Panc1 (cell line): ENCODE measurements at regions not wholly inside any gene's neighbourhood (a gene's known extent, or its start where the extent isn't known, plus 50 kb on each side); places are given as distances from the start of the nearest gene placed in this dataset.

Experiments used
- ATAC-seq: fragments of 200-7000 bp; cut with Tn5 transposase; 2 replicates; pipeline ENCODE4 v1.9.1; 2020; ENCODE audit warnings: mild to moderate bottlenecking, moderate library complexity
- BruUV-seq: library from RNA; stranded (reverse); fragments of 400-500 nt; replicated peaks from 2 replicates; lab custom pipeline; 2021; lab: Mats Ljungman, UMichigan
- CTCF ChIA-PET: fragments of 300-600 bp; sonication (Branson Sonifier 250); formaldehyde crosslinking; loops from one replicate; lab custom pipeline; 2022; ENCODE audit warnings: antibody characterized with exemption; lab: Charles Lee
- POLR2A ChIA-PET: fragments of 300-600 bp; sonication (Branson Sonifier 250); formaldehyde crosslinking; loops from one replicate; lab custom pipeline; 2022; ENCODE audit warnings: antibody characterized with exemption; lab: Charles Lee
- DNase-seq: peaks from one replicate; pipeline ENCODE4 v3.0.0-alpha.2; 2010; ENCODE audit warnings: low read depth, low spot score
- H3K27ac ChIP-seq: 2 replicates; pipeline ENCODE4 v1.5.1; 2011; ENCODE audit warnings: mild to moderate bottlenecking, low read length, inconsistent platforms
- H3K27me3 ChIP-seq: fragments of 200-500 bp; sonication (Bioruptor generic); 2 replicates; pipeline ENCODE4 v1.6.0; 2014; ENCODE audit warnings: low read length, inconsistent platforms; ENCODE audit not compliant: control insufficient read depth, insufficient read depth
- H3K36me3 ChIP-seq: fragments of 200-500 bp; sonication (Bioruptor generic); 2 replicates; pipeline ENCODE4 v1.5.1; 2014; ENCODE audit warnings: inconsistent platforms, mild to moderate bottlenecking, low read length, moderate library complexity; ENCODE audit not compliant: control insufficient read depth, insufficient read depth
- H3K4me1 ChIP-seq: 2 replicates; pipeline ENCODE4 v1.5.1; 2011; ENCODE audit warnings: inconsistent platforms, mild to moderate bottlenecking, low read length, moderate library complexity; ENCODE audit not compliant: control insufficient read depth, insufficient read depth
- H3K4me3 ChIP-seq, 2 experiments: 2 replicates each; pipeline ENCODE4 v1.5.1; 2011 to 2012; ENCODE audit warnings: low read depth in 2 of 2, low read length in 2 of 2, mild to moderate bottlenecking in 2 of 2, inconsistent platforms in 1 of 2, moderate library complexity in 1 of 2
- H3K9me3 ChIP-seq: fragments of 200-500 bp; sonication (Bioruptor generic); 2 replicates; pipeline ENCODE4 v1.5.1; 2014; ENCODE audit warnings: low read depth, mild to moderate bottlenecking, inconsistent platforms, low read length, moderate library complexity; ENCODE audit not compliant: control insufficient read depth, insufficient read depth
- CTCF ChIP-seq: fragments of 450-650 bp; IDR thresholded peaks from 2 replicates; pipeline ENCODE4 v1.5.1; 2017; ENCODE audit warnings: mild to moderate bottlenecking
- POLR2AphosphoS5 ChIP-seq: IDR thresholded peaks from 2 replicates; pipeline ENCODE4 v1.6.1; 2012; ENCODE audit warnings: mild to moderate bottlenecking, low read depth, low read length, moderate library complexity
- REST ChIP-seq, 2 experiments: IDR thresholded peaks; 2 replicates each; pipeline ENCODE4 v1.6.1; 2011 to 2012; ENCODE audit warnings: low read depth in 2 of 2, control low read depth in 1 of 2, low read length in 1 of 2, mild to moderate bottlenecking in 1 of 2, moderate library complexity in 1 of 2; ENCODE audit not compliant: insufficient read depth in 1 of 2
- SIN3A ChIP-seq: IDR thresholded peaks from 2 replicates; pipeline ENCODE4 v1.6.1; 2012; ENCODE audit warnings: low read depth, mild to moderate bottlenecking, low read length, moderate library complexity, borderline replicate concordance; ENCODE audit not compliant: insufficient read depth
- TCF7L2 ChIP-seq: IDR thresholded peaks from 2 replicates; pipeline ENCODE4 v1.6.1; 2011; ENCODE audit warnings: mild to moderate bottlenecking, low read depth, low read length, inconsistent platforms
- in situ Hi-C: cut with HindIII; loops from 2 replicates; pipeline ENCODE4 v1.10.0; 2016; ENCODE audit warnings: low sequenced_read_pairs, low pct_unique_long_range_greater_than_20kb
- intact Hi-C: fragments of 100-400 bp; cut with micrococcal nuclease; formaldehyde crosslinking; loops from one replicate; pipeline ENCODE4 v1.10.0; 2022; ENCODE audit not compliant: unreplicated experiment

- Histone ChIP-seq H3K27me3 (no peaks in the 10 kb centered on the region), H3K4me3 (no peak overlapping the region), H3K36me3 (no peaks in the 10 kb centered on the region), H3K4me1 (no peaks in the 10 kb centered on the region; the same call in 1 of the 2 replicates), H3K27ac (no peak overlapping the region), H3K9me3 (no peaks in the 10 kb centered on the region)
- no TSS peak for BruUV-seq
- DNase-seq (no peak), ATAC-seq (no peak)
- ChIA-PET POLR2A (no interaction called here), CTCF (no interaction called here)
- in situ Hi-C loops (no loop called here), intact Hi-C loops (no loop called here)
- TF ChIP-seq POLR2AphosphoS5, result no peak
- TF ChIP-seq REST (IDR thresholded peaks at IDR 0.05; ENCODE audit: insufficient read depth in 1 of 2, low read depth in 2 of 2, low read length in 1 of 2), result no peak
- no peak for TF ChIP-seq CTCF
- no peak for TF ChIP-seq TCF7L2
- TF ChIP-seq SIN3A, result no peak
Observed at GRCh38 chr13:99071211-99071610, 93.3 kb upstream of the DOCK9 start.

GRCh38 chr13:99071666-99072065, 93.8 kb upstream of the DOCK9 start:
- TF ChIP-seq TCF7L2 (no peak), REST (IDR thresholded peaks at IDR 0.05; ENCODE audit: insufficient read depth in 1 of 2, low read depth in 2 of 2, low read length in 1 of 2) (no peak), CTCF (no peak), POLR2AphosphoS5 (no peak), SIN3A (no peak)
- no peak overlapping the region for H3K27ac ChIP-seq
- CTCF ChIA-PET, result no interaction called here
- POLR2A ChIA-PET, result no interaction called here
- DNase-seq, result no peak
- ATAC-seq, result no peak
- BruUV-seq, result no TSS peak
- no peaks in the 10 kb centered on the region; the same call in 1 of the 2 replicates for H3K4me1 ChIP-seq
- H3K4me3 ChIP-seq, result no peak overlapping the region
- no peaks in the 10 kb centered on the region for H3K9me3 ChIP-seq
- in situ Hi-C loops (no loop called here), intact Hi-C loops (no loop called here)
- no peaks in the 10 kb centered on the region for H3K36me3 ChIP-seq
- no peaks in the 10 kb centered on the region for H3K27me3 ChIP-seq
